CD4-positive, alpha-beta T cell treated with Interleukin-12 subunit alpha and Interleukin-12 subunit beta, for 1 hour (primary cell): ENCODE measurements at regions not wholly inside any gene's neighbourhood (a gene's known extent, or its start where the extent isn't known, plus 50 kb on each side); places are given as distances from the start of the nearest gene placed in this dataset.
"Not testable (repeated sequence)": the region's sequence is repeated elsewhere in the genome, so short reads cannot be mapped to it uniquely, and the experiment has no call there.

ENCODE experiments used
- DNase-seq: peaks from one replicate; pipeline ENCODE4 v3.0.0-alpha.2; 2020

- DNase-seq: no peak
Measured at GRCh38 chr5:91875196-91875779, 492.2 kb upstream of the ARRDC3 start.

- no peak for DNase-seq
Measured at GRCh38 chr5:91867799-91868198, 484.7 kb upstream of the ARRDC3 start.

- no peak for DNase-seq
Measured at GRCh38 chr5:91865915-91866314, 482.8 kb upstream of the ARRDC3 start.

GRCh38 chr5:91864962-91865361 is 481.8 kb upstream of the ARRDC3 start:
- DNase-seq: no peak

- no peak for DNase-seq
Measured at GRCh38 chr5:91851670-91852069, 468.6 kb upstream of the ARRDC3 start.

- DNase-seq: no peak
Measured at GRCh38 chr5:91850031-91850430, 466.9 kb upstream of the ARRDC3 start.

- no peak for DNase-seq
Measured at GRCh38 chr5:91849069-91849468, 466.0 kb upstream of the ARRDC3 start.

GRCh38 chr5:91848453-91848852 is 465.3 kb upstream of the ARRDC3 start:
- no peak for DNase-seq

- no peak for DNase-seq
Measured at GRCh38 chr5:91841423-91841822, 458.3 kb upstream of the ARRDC3 start.

GRCh38 chr5:91840412-91840811 is 457.3 kb upstream of the ARRDC3 start:
- no peak for DNase-seq

- no peak for DNase-seq
Measured at GRCh38 chr5:91839721-91840120, 456.6 kb upstream of the ARRDC3 start.

GRCh38 chr5:91839233-91839632 is 456.1 kb upstream of the ARRDC3 start:
- DNase-seq: no peak

- no peak for DNase-seq
Measured at GRCh38 chr5:91830361-91830953, 447.3 kb upstream of the ARRDC3 start.

GRCh38 chr5:91825618-91826017 is 442.5 kb upstream of the ARRDC3 start:
- DNase-seq: no peak

GRCh38 chr5:91824406-91824805 is 441.3 kb upstream of the ARRDC3 start:
- DNase-seq: no peak

- DNase-seq: no peak
Measured at GRCh38 chr5:91820874-91821273, 437.8 kb upstream of the ARRDC3 start.

GRCh38 chr5:91816681-91817080 is 433.6 kb upstream of the ARRDC3 start:
- no peak for DNase-seq

GRCh38 chr5:91797576-91797975 is 414.5 kb upstream of the ARRDC3 start:
- no peak for DNase-seq

GRCh38 chr5:91794856-91795548 is 411.9 kb upstream of the ARRDC3 start:
- no peak for DNase-seq

- no peak for DNase-seq
Measured at GRCh38 chr5:91794455-91794854, 411.3 kb upstream of the ARRDC3 start.

GRCh38 chr5:91787718-91788117 is 404.6 kb upstream of the ARRDC3 start:
- no peak for DNase-seq

- DNase-seq: no peak
Measured at GRCh38 chr5:91777671-91778070, 394.6 kb upstream of the ARRDC3 start.

- no peak for DNase-seq
Measured at GRCh38 chr5:91776249-91776648, 393.1 kb upstream of the ARRDC3 start.

GRCh38 chr5:91770400-91770799 is 387.3 kb upstream of the ARRDC3 start:
- DNase-seq: no peak

- DNase-seq: not testable (repeated sequence)
Measured at GRCh38 chr5:91757383-91757782, 374.3 kb upstream of the ARRDC3 start.
